HTR-8/SVneo (cell line): ENCODE measurements at regions not wholly inside any gene's neighbourhood (a gene's known extent, or its start where the extent isn't known, plus 50 kb on each side); places are given as distances from the start of the nearest gene placed in this dataset.
"Not testable (repeated sequence)": the region's sequence is repeated elsewhere in the genome, so short reads cannot be mapped to it uniquely, and the experiment has no call there.

Experiments used
- DNase-seq: peaks from one replicate; pipeline ENCODE4 v3.0.0; 2011; ENCODE audit warnings: low spot score, mixed read lengths; ENCODE audit not compliant: insufficient read length
- FAIRE-seq: peaks from 2 replicates; lab custom pipeline; 2011; peaks lifted over from hg19 to GRCh38; lab: Jason Lieb, UNC

GRCh38 chr11:29129844-29130243 is 887.0 kb downstream of the KCNA4 start:
- DNase-seq, result peak; percentile 10
- FAIRE-seq, result no peak

GRCh38 chr11:29127461-29127860 is 889.4 kb downstream of the KCNA4 start:
- no peak for FAIRE-seq
- DNase-seq, result no peak

GRCh38 chr11:29125606-29126005 is 891.2 kb downstream of the KCNA4 start:
- FAIRE-seq (no peak), DNase-seq (no peak)

GRCh38 chr11:29124470-29124869 is 892.4 kb downstream of the KCNA4 start:
- FAIRE-seq (no peak), DNase-seq (no peak)

- FAIRE-seq (peak; percentile 48), DNase-seq (peak; percentile 48)
These were observed 896.9 kb downstream of the KCNA4 start for GRCh38 chr11:29119707-29120618.

- FAIRE-seq (no peak), DNase-seq (no peak)
These were observed 897.7 kb downstream of the KCNA4 start for GRCh38 chr11:29119116-29119515.

GRCh38 chr11:29100967-29101366 is 915.9 kb downstream of the KCNA4 start:
- DNase-seq (no peak), FAIRE-seq (no peak)

GRCh38 chr11:29095821-29096220 is 921.0 kb downstream of the KCNA4 start:
- FAIRE-seq (no peak), DNase-seq (no peak)

- no peak for FAIRE-seq
- DNase-seq, result peak; percentile 38
These were observed 923.3 kb downstream of the KCNA4 start for GRCh38 chr11:29093416-29094120.

GRCh38 chr11:29087200-29087812 is 929.5 kb downstream of the KCNA4 start:
- no peak for FAIRE-seq
- no peak for DNase-seq

- FAIRE-seq, result no peak
These were observed 941.1 kb downstream of the KCNA4 start for GRCh38 chr11:29075726-29076125.

GRCh38 chr11:29063630-29064361 is 953.0 kb downstream of the KCNA4 start:
- DNase-seq (no peak), FAIRE-seq (peak; percentile 36)

More at GRCh38 chr11:29075726-29076125, 941.1 kb downstream of the KCNA4 start:
- no peak for DNase-seq

- FAIRE-seq, result no peak
These were observed 953.3 kb downstream of the METTL15 start for GRCh38 chr11:29061452-29061851.

GRCh38 chr11:29056487-29056886 is 948.3 kb downstream of the METTL15 start:
- FAIRE-seq, DNase-seq: not testable (repeated sequence)

More at GRCh38 chr11:29061452-29061851, 953.3 kb downstream of the METTL15 start:
- DNase-seq, result no peak

GRCh38 chr11:29051935-29052334 is 943.7 kb downstream of the METTL15 start:
- DNase-seq (no peak), FAIRE-seq (no peak)

- DNase-seq, FAIRE-seq: not testable (repeated sequence)
These were observed 942.8 kb downstream of the METTL15 start for GRCh38 chr11:29050962-29051361.

- FAIRE-seq (no peak), DNase-seq (no peak)
These were observed 932.3 kb downstream of the METTL15 start for GRCh38 chr11:29040489-29040888.

- FAIRE-seq, result no peak
- DNase-seq, result no peak
These were observed 924.4 kb downstream of the METTL15 start for GRCh38 chr11:29032384-29033149.

GRCh38 chr11:29029452-29029851 is 921.3 kb downstream of the METTL15 start:
- FAIRE-seq, result no peak
- DNase-seq, result no peak
